ENCODE measurements at regions not wholly inside any gene's neighbourhood (a gene's known extent, or its start where the extent isn't known, plus 50 kb on each side); places are given as distances from the start of the nearest gene placed in this dataset.

- Histone ChIP-seq H3K36me3 (replicated peaks; ENCODE audit: control insufficient read depth, insufficient read depth, low read length) (no peaks in the 10 kb centered on the region), H3K27me3 (ENCODE audit: control insufficient read depth, insufficient read depth, low read length) (no peaks in the 10 kb centered on the region; the same call in 1 of the 2 replicates), H3K4me3 (ENCODE audit: insufficient read depth, low read depth, low read length) (no peak overlapping the region)
- no peak for DNase-seq
These were observed 172.9 kb downstream of the INHBB start for GRCh38 chr2:120518819-120519218.

DNA sequence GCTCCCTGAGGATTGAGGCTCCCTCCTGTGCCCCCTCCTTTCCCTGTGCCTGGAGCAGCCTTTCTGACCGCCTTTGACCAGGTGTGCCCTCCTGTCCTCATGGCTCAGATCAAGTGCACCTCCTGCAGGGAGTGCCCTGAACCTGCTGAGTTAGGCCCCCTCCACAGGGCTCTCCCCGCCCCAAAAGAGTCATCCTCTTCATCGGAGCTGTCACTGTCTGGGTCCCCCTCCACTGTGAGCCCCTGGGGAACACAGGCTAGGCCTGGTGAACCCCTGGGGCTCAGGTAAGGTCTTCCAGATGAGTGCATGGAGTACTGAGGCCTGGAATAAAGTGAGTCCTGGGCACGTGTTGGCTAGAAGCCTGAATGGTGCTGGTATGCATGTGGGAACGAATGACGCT is 173.5 kb downstream of the INHBB start:
- no peak for DNase-seq
- no peaks in the 10 kb centered on the region; the same call in 1 of the 2 replicates for H3K27me3 ChIP-seq (ENCODE audit: control insufficient read depth, insufficient read depth, low read length)
- no peak overlapping the region for H3K4me3 ChIP-seq (ENCODE audit: insufficient read depth, low read depth, low read length)
- no peaks in the 10 kb centered on the region for H3K36me3 ChIP-seq (replicated peaks; ENCODE audit: control insufficient read depth, insufficient read depth, low read length)

GRCh38 chr2:120520454-120520853 is 174.5 kb downstream of the INHBB start:
- no peak for DNase-seq
- no peaks in the 10 kb centered on the region; the same call in 1 of the 2 replicates for H3K27me3 ChIP-seq (ENCODE audit: control insufficient read depth, insufficient read depth, low read length)
- no peak overlapping the region for H3K4me3 ChIP-seq (ENCODE audit: insufficient read depth, low read depth, low read length)
- H3K36me3 ChIP-seq (replicated peaks; ENCODE audit: control insufficient read depth, insufficient read depth, low read length), result no peaks in the 10 kb centered on the region

DNA sequence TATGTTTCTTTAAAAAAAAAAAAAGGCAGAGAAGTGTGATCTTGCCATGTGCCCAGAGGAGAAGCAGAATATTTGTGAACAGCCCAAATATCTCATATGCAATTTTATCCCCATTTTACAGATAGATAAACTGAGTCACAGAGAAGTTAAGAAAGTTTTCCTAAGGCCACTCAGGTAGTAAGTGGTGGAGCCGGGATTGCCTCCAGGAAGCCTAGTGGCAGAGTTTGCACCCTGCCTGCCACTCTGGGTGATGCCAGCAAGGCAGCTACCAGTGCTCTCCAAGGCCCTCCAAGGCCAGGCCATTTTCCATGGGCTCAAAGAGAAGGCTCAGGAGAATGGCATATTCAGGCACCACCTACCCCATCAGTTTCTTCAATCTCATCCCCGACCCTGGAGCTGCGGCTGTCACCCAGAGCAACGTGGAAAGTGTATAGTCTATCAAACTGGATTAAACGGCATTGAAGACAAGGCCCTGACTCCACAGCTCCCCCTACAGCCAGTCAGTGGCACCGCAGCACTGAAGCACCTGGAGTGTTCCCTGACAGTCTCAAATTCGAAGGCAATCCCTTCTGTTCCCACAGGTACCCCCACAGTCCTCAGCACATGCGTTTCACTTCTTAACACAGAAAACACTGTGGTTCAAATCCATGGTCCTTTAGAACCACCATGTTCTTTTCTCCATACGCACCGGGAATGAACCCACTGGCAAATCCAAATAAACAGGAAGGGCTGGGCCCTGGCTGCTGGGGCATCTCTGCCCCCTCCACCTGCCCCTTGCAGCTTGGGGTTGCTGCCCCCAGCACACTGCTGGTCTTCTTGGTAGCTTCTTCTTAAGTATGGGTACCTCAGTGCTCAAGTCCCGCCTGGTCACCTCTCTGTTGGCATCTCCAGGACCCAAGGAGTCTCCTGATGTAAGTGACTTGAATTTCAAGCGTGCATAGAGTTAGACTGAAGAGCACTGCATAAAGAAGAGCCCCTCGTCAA is 175.3 kb downstream of the INHBB start:
- peak; percentile 89 for DNase-seq
- no peaks in the 10 kb centered on the region for H3K36me3 ChIP-seq (replicated peaks; ENCODE audit: control insufficient read depth, insufficient read depth, low read length)
- H3K4me3 ChIP-seq (ENCODE audit: insufficient read depth, low read depth, low read length), result no peak overlapping the region
- H3K27me3 ChIP-seq (ENCODE audit: control insufficient read depth, insufficient read depth, low read length), result no peaks in the 10 kb centered on the region; the same call in 1 of the 2 replicates

GRCh38 chr2:120522151-120522751 is 176.3 kb downstream of the INHBB start:
- Histone ChIP-seq H3K36me3 (replicated peaks; ENCODE audit: control insufficient read depth, insufficient read depth, low read length) (no peaks in the 10 kb centered on the region), H3K4me3 (ENCODE audit: insufficient read depth, low read depth, low read length) (no peak overlapping the region), H3K27me3 (ENCODE audit: control insufficient read depth, insufficient read depth, low read length) (no peaks in the 10 kb centered on the region; the same call in 1 of the 2 replicates)
- DNase-seq, result no peak

GRCh38 chr2:120523766-120524165 is 177.8 kb downstream of the INHBB start:
- no peaks in the 10 kb centered on the region for H3K36me3 ChIP-seq (replicated peaks; ENCODE audit: control insufficient read depth, insufficient read depth, low read length)
- DNase-seq, result no peak

DNA sequence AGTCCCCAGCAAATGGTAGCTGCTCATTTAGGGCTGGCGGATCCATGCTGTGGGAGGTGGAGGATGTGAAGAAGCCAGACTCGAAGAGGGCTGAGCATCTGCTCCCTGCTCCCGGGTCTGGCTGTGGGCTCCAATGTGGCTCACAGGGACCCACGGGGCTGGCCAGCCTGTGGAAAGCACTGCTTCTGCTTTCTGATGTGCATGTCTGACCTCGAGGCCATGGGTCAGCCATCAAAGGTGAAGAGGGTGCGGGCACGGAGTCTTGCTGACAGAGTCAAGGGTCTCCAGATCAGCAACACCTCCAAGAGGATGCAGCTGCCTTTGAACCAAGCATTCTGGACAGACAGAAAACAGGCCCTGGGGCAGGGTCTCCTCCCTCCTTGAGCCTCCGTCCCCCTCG is 178.2 kb downstream of the INHBB start:
- no peak for DNase-seq
- Histone ChIP-seq H3K27me3 (ENCODE audit: control insufficient read depth, insufficient read depth, low read length) (no peaks in the 10 kb centered on the region), H3K36me3 (replicated peaks; ENCODE audit: control insufficient read depth, insufficient read depth, low read length) (no peaks in the 10 kb centered on the region), H3K4me3 (ENCODE audit: insufficient read depth, low read depth, low read length) (no peak overlapping the region)

More at GRCh38 chr2:120523766-120524165, 177.8 kb downstream of the INHBB start:
- H3K27me3 ChIP-seq (ENCODE audit: control insufficient read depth, insufficient read depth, low read length), result no peaks in the 10 kb centered on the region
- H3K4me3 ChIP-seq (ENCODE audit: insufficient read depth, low read depth, low read length), result no peak overlapping the region

GRCh38 chr2:120525056-120526046 is 179.4 kb downstream of the INHBB start:
- peak; percentile 67 for DNase-seq
- H3K27me3 ChIP-seq (ENCODE audit: control insufficient read depth, insufficient read depth, low read length), result no peaks in the 10 kb centered on the region
- H3K36me3 ChIP-seq (replicated peaks; ENCODE audit: control insufficient read depth, insufficient read depth, low read length), result no peaks in the 10 kb centered on the region
- no peak overlapping the region for H3K4me3 ChIP-seq (ENCODE audit: insufficient read depth, low read depth, low read length)

DNA sequence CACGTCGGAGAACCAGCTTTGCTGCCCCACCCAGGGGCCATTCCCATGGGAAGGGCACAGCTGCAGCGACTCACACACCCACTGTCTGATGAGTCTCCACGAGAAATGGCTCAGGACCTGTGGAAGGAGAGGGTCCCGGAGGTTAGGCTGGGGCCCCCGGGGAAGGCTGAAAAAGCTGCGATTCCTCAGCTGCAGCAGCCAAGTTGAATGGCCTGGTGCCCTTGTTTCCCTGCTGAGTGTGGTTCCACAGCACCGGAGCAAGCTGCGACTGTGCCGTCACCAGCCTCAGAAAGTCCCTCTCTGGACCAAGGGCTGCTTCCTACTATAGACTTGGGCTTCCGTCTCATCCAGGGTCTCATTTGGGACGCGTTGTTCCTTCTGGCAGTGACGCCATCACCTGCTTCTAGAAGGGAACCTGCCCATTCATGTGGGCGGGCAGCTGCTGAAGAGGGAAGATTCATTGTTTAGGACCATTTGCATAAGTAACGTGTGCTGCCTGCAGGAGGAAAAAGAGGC is 180.2 kb downstream of the INHBB start:
- DNase-seq, result peak; percentile 77
- Histone ChIP-seq H3K4me3 (ENCODE audit: insufficient read depth, low read depth, low read length) (no peak overlapping the region), H3K36me3 (replicated peaks; ENCODE audit: control insufficient read depth, insufficient read depth, low read length) (no peaks in the 10 kb centered on the region), H3K27me3 (ENCODE audit: control insufficient read depth, insufficient read depth, low read length) (no peaks in the 10 kb centered on the region)

GRCh38 chr2:120526997-120527945 is 181.3 kb downstream of the INHBB start:
- no peak overlapping the region for H3K4me3 ChIP-seq (ENCODE audit: insufficient read depth, low read depth, low read length)
- no peak for DNase-seq
- no peaks in the 10 kb centered on the region for H3K36me3 ChIP-seq (replicated peaks; ENCODE audit: control insufficient read depth, insufficient read depth, low read length)
- H3K27me3 ChIP-seq (ENCODE audit: control insufficient read depth, insufficient read depth, low read length), result no peaks in the 10 kb centered on the region; the same call in 1 of the 2 replicates

- DNase-seq, result no peak
- H3K27me3 ChIP-seq (ENCODE audit: control insufficient read depth, insufficient read depth, low read length), result no peaks in the 10 kb centered on the region; the same call in 1 of the 2 replicates
- no peaks in the 10 kb centered on the region for H3K36me3 ChIP-seq (replicated peaks; ENCODE audit: control insufficient read depth, insufficient read depth, low read length)
- no peak overlapping the region for H3K4me3 ChIP-seq (ENCODE audit: insufficient read depth, low read depth, low read length)
These were observed 182.2 kb downstream of the INHBB start for GRCh38 chr2:120528051-120528692.

DNA sequence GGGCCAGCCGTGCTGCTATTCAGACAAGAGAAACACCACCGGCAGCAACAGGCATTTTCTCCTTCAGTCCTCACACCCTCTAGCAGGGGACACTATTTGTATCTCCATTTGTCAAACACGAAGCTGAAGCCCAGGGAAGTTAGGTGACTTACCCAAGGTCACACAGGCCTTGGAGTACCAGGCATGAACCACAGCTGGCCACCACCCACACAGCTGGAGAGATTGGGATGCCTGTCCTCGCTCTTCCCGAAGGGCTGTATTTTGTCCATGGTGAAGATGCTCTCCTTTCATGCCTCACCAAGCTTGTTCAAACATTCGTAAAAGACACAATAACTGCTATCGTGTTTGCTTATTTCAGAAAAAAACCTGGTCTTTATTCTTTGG is 182.7 kb downstream of the INHBB start:
- H3K36me3 ChIP-seq (replicated peaks; ENCODE audit: control insufficient read depth, insufficient read depth, low read length), result no peaks in the 10 kb centered on the region
- no peak overlapping the region for H3K4me3 ChIP-seq (ENCODE audit: insufficient read depth, low read depth, low read length)
- DNase-seq, result no peak
- no peaks in the 10 kb centered on the region; the same call in 1 of the 2 replicates for H3K27me3 ChIP-seq (ENCODE audit: control insufficient read depth, insufficient read depth, low read length)

DNA sequence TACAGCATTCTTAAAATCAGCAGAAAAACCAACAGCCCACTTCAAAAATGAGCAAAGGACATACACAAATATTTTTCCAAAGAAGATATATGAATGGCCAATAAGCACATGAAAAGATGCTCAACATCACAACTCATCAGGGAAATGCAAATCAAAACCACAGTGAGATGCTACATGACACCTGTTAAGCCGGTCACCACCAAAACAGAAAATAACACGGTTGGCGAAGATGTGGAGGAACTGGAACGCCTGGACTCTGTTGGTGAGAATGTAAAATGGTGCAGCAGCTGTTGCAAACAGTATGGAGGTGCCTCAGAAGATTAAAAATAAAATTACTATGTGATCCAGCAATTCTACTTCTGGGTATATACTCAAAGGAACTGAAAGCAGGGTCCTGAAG is 184.8 kb downstream of the INHBB start:
- Histone ChIP-seq H3K36me3 (replicated peaks; ENCODE audit: control insufficient read depth, insufficient read depth, low read length) (no peaks in the 10 kb centered on the region), H3K4me3 (ENCODE audit: insufficient read depth, low read depth, low read length) (no peak overlapping the region), H3K27me3 (ENCODE audit: control insufficient read depth, insufficient read depth, low read length) (no peaks in the 10 kb centered on the region; the same call in 1 of the 2 replicates)
- no peak for DNase-seq

Data from H7 (cell line).